Iris pigment epithelial cell (primary cell): ENCODE measurements at regions not wholly inside any gene's neighbourhood (a gene's known extent, or its start where the extent isn't known, plus 50 kb on each side); places are given as distances from the start of the nearest gene placed in this dataset.
"Not testable (repeated sequence)": the region's sequence is repeated elsewhere in the genome, so short reads cannot be mapped to it uniquely, and the experiment has no call there.

Experiments used
- DNase-seq: peaks from one replicate; pipeline ENCODE4 v3.0.0-alpha.2; 2011; ENCODE audit warnings: low read depth

GRCh38 chr3:144931590-144931989 lies 960.0 kb downstream of the DIPK2A start:
- DNase-seq, result no peak

GRCh38 chr3:144942093-144942837 lies 970.6 kb downstream of the DIPK2A start:
- DNase-seq, result peak; percentile 58

- DNase-seq, result no peak
These were observed 971.2 kb downstream of the DIPK2A start for GRCh38 chr3:144942838-144943197.

- DNase-seq, result no peak
These were observed 976.3 kb downstream of the DIPK2A start for GRCh38 chr3:144947895-144948294.

- no peak for DNase-seq
These were observed 977.1 kb downstream of the DIPK2A start for GRCh38 chr3:144948711-144949110.

GRCh38 chr3:144953959-144954358 lies 982.3 kb downstream of the DIPK2A start:
- no peak for DNase-seq

GRCh38 chr3:144957398-144958101 lies 985.9 kb downstream of the DIPK2A start:
- no peak for DNase-seq

- no peak for DNase-seq
These were observed 992.2 kb downstream of the DIPK2A start for GRCh38 chr3:144963810-144964209.

- no peak for DNase-seq
These were observed 994.9 kb downstream of the DIPK2A start for GRCh38 chr3:144966560-144966959.

GRCh38 chr3:144968750-144969350 lies 997.2 kb downstream of the DIPK2A start:
- peak; percentile 84 for DNase-seq

- DNase-seq, result not testable (repeated sequence)
These were observed 1012.9 kb downstream of the DIPK2A start for GRCh38 chr3:144984481-144984880.

GRCh38 chr3:144989807-144990206 lies 1018.2 kb downstream of the DIPK2A start:
- peak; percentile 77 for DNase-seq

GRCh38 chr3:144995856-144996255 lies 1024.2 kb downstream of the DIPK2A start:
- no peak for DNase-seq

GRCh38 chr3:145005427-145005826 lies 1033.8 kb downstream of the DIPK2A start:
- no peak for DNase-seq

- no peak for DNase-seq
These were observed 1034.6 kb downstream of the DIPK2A start for GRCh38 chr3:145006271-145006670.

- DNase-seq, result peak; percentile 54
These were observed 1042.3 kb downstream of the DIPK2A start for GRCh38 chr3:145013931-145014330.

GRCh38 chr3:145015253-145015652 lies 1043.6 kb downstream of the DIPK2A start:
- peak; percentile 92 for DNase-seq

GRCh38 chr3:145017959-145018358 lies 1046.3 kb downstream of the DIPK2A start:
- peak; percentile 79 for DNase-seq

GRCh38 chr3:145022447-145022846 lies 1050.8 kb downstream of the DIPK2A start:
- no peak for DNase-seq

GRCh38 chr3:145024700-145025099 lies 1053.1 kb downstream of the DIPK2A start:
- no peak for DNase-seq

- not testable (repeated sequence) for DNase-seq
These were observed 1055.6 kb downstream of the DIPK2A start for GRCh38 chr3:145027186-145027585.

GRCh38 chr3:145032791-145033190 lies 1061.2 kb downstream of the DIPK2A start:
- DNase-seq, result peak; percentile 38

GRCh38 chr3:145035682-145036081 lies 1064.1 kb downstream of the DIPK2A start:
- DNase-seq, result no peak
